NCI-H69 (cell line): ENCODE measurements at regions not wholly inside any gene's neighbourhood (a gene's known extent, or its start where the extent isn't known, plus 50 kb on each side); places are given as distances from the start of the nearest gene placed in this dataset.
A peak's percentile ranks its signal among the peaks of the same experiment; 100 is the strongest.

Experiments used
- DNase-seq: peaks from one replicate; lab custom pipeline; 2025; lab: John Stamatoyannopoulos, UW

DNA sequence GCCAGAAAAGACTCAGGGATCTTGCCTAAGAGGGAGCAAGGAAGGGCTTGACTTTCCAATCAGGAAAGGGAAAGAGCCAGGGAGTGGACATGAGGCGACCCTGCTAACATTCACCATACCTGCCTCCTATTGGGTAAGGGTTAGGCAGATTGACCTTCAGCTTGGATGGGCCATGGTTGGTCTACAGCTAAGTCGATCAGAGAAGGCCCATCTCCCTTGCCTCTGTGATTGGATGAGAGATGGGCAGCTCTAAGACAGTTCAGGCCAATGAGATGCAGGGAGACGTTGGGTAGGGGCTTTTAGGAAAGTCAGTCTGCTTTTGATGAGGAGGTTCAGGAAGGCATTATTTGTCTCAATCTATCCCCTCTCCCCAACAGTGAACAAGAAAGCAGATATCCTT is 135.0 kb upstream of the STC2 start:
- DNase-seq: no peak

DNA sequence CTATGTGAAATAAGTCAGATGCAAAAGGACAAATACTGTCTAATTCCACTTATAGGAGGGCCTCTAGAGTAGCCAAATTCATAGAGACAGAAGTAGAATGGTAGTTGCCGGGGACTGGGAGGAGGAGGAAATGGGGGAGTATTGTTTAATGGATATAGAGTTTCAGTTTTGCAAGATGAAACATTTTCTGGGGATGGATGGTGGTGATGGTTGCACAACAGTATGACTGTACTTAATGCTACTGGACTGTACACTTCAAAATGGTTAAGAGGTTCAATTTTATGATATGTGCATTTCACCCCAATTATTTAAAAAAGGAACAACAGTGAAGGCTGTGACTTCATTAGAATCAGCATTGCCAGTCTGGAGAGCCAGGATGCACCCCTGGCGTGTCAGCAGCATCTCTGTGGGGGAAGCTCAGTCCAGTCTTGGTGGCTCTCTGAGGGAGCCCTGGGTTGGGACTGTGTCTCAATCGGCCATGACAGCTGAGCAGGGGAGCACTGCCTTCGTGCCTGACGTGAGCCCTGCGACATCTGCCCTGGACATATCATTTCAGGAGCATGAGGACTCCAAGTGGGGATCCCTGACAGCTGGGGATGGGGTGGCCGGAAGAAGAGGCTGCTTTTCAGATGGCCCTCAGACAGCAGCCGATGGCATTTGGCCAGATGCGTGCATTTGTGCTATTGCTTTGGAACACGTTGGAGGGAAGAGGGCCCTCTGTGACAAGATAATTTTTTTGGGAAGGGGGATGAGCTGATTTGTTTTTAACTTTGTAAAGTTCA is 130.8 kb upstream of the STC2 start:
- no peak for DNase-seq

GRCh38 chr5:173457482-173457881 is 129.3 kb upstream of the STC2 start:
- no peak for DNase-seq

DNA sequence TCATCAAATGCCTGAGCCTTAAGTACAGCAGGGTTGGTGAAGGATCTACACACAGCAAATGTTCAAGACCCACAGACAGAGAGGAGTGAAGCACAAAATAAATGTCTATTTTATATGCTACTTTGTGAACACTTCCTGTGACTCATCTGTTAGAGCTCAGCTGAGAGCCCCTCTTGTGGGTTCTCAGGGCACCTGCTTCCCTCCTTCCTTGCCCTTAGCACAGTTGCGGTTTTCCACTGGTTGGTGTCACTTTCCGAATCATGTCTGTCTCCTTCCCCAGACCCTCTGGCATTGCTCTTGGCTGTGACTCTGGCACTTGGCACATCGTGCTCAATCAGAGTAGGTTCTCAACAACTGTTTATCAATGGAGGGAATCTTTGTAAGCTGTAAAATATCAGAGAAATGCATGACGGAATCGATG is 128.5 kb upstream of the STC2 start:
- no peak for DNase-seq

- no peak for DNase-seq
Observed at GRCh38 chr5:173456181-173456580, 128.0 kb upstream of the STC2 start.

DNA sequence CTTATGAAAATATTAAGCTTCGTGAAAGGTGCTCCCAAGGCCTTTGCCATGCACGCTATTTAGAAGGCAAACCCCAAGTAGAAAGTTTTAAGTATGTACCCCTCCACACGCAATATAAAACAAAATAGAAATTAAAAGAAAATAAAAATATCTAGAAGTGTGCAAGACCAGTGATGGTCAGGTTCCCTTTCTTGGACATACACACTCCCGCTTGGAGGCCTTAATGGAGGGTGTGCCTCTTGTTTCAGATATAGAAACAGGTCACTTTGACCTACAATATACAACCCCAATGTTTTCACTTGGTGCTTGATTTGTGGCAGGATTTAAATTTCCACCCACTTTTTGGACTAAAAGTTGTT is 127.4 kb upstream of the STC2 start:
- DNase-seq: no peak

GRCh38 chr5:173454736-173455598 is 126.8 kb upstream of the STC2 start:
- DNase-seq: no peak

DNA sequence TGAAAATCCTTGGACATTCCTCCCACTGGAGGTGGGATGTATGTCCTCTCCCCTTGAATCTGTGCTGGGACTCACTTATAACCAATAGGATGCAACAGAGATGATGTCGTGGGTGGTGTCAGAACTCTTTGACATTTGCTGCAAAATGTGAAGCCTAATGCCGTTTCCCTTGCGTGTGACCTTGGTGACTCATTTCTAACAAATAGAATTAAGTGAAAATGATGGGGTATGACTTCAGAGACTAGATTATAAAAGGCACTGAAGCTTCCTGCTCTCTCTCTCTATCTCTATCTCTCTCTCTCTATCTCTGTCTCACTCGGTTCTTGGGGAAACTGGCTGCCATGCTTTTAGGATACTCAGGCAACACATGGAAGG is 126.1 kb upstream of the STC2 start:
- peak; percentile 2 for DNase-seq

GRCh38 chr5:173453167-173453566 is 125.0 kb upstream of the STC2 start:
- DNase-seq: no peak

- DNase-seq: no peak
Observed at GRCh38 chr5:173452119-173452905, 124.1 kb upstream of the STC2 start.

- no peak for DNase-seq
Observed at GRCh38 chr5:173451651-173452050, 123.4 kb upstream of the STC2 start.

- peak; percentile 64 for DNase-seq
Observed at GRCh38 chr5:173451031-173451430, 122.8 kb upstream of the STC2 start.

DNA sequence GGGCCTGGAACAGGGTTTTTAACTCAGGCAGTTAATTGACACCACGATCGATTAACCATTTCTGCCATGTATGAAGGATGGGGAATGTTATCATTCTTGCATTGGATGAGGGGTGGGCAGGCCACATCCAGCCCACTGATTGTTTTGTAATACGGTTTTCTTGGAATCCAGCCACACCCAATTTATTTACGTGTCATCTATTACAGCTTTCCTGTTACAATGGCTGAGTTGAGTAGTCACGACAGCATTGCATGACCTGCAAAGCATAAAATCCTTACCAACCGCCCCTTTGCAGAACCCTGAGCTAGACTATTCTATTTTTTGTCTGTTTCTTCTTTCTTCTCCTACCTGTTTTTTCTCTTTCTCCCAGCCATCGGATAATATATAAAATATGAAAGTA is 122.0 kb upstream of the STC2 start:
- DNase-seq: no peak

DNA sequence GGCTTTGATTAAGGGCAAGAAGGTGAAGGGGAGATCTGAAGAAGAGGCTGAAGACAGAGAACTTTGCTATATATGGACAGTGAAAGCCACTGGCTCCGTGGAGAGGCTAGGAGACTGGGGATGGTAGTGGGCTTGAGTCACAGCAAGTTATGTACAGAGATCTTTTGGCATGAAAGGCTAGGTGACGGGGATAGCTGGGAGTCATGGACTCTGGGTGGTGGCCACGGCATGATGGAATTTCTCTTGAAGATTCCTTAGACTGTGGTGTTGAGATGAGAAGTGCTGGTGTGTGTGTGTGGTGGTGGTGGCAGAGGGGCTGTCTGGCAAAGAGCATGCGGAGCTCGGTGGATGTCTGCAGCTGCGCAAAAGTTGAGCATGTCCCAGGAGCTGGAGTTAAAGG is 120.6 kb upstream of the STC2 start:
- DNase-seq: no peak

DNA sequence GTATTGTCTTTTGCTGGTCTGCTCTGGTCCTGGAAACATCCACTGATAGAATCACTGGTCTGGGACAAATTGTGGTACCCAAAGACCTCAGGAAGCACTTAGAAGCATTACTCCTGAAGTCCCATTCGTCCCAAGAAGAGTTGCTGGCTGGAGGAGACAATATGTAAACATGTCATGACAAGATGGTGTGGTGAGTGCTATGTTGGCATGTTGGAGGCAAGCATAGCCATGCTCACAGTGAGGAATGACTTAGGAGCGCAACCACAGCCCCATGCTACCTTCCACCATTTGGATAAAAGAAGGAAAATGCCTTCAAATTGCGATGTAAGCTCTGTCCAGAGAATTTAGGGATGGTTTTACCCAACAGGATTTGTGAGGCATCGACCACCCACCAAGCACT is 115.8 kb upstream of the STC2 start:
- no peak for DNase-seq

GRCh38 chr5:173441053-173441628 is 112.9 kb upstream of the STC2 start:
- DNase-seq: no peak

- DNase-seq: no peak
Observed at GRCh38 chr5:173438951-173439350, 110.7 kb upstream of the STC2 start.

DNA sequence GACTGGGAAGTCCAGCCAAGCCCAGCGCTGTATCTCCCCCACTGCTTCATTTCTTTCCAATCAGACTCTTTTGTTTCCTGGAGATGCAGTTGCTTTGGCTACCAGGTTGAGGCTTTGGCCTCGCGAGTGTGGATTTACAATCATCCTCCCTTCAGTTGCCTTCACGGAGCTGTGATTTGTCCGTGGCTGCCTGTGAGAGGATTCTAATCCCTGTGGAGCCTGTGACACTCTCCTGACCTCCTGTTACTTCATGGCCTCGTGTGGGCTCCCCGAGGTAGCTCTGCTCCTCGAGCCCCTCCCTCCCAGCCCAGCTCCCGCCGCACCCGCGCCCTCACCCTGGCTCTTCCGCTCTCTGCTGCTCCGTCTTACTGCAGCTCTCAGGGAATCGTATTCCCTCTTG is 107.2 kb upstream of the STC2 start:
- DNase-seq: no peak

DNA sequence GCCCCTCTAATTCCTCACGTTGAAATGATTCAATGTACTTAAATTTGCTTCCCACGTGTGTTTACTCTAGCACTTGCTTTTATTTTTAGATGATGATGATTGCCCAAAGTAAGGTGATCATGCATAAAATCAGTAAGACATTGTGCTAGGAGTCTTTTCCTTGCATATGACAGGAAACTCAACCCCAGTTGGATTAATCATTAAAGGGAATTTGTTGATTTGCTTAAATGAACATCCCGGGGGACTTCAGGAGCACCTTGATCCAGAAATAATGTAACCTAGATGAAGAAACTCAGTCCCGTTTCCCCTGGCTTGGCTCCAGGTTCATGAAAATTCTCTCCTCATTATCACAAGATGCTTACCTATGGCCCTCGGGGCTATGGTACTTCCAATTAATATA is 106.1 kb upstream of the STC2 start:
- no peak for DNase-seq

GRCh38 chr5:173430394-173430793 is 102.2 kb upstream of the STC2 start:
- no peak for DNase-seq

GRCh38 chr5:173429489-173430150 is 101.4 kb upstream of the STC2 start:
- DNase-seq: no peak
